ENCODE measurements at regions not wholly inside any gene's neighbourhood (a gene's known extent, or its start where the extent isn't known, plus 50 kb on each side); places are given as distances from the start of the nearest gene placed in this dataset.

- Histone ChIP-seq H3K36me3 (ENCODE audit: control insufficient read depth, insufficient read depth, low read length) (no peaks in the 10 kb centered on the region), H3K27me3 (ENCODE audit: control insufficient read depth, insufficient read depth, low read length) (no peaks in the 10 kb centered on the region), H3K4me3 (ENCODE audit: low read depth, low read length) (no peak overlapping the region)
- TF ChIP-seq, protein P1, sequence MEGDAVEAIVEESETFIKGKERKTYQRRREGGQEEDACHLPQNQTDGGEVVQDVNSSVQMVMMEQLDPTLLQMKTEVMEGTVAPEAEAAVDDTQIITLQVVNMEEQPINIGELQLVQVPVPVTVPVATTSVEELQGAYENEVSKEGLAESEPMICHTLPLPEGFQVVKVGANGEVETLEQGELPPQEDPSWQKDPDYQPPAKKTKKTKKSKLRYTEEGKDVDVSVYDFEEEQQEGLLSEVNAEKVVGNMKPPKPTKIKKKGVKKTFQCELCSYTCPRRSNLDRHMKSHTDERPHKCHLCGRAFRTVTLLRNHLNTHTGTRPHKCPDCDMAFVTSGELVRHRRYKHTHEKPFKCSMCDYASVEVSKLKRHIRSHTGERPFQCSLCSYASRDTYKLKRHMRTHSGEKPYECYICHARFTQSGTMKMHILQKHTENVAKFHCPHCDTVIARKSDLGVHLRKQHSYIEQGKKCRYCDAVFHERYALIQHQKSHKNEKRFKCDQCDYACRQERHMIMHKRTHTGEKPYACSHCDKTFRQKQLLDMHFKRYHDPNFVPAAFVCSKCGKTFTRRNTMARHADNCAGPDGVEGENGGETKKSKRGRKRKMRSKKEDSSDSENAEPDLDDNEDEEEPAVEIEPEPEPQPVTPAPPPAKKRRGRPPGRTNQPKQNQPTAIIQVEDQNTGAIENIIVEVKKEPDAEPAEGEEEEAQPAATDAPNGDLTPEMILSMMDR (IDR thresholded peaks at IDR 0.05; ENCODE audit: insufficient read depth, low read length, poor library complexity, severe bottlenecking), result no peak
- no peak for DNase-seq (ENCODE audit: low read depth)
Measured at GRCh38 chr13:108575430-108575829, 54.0 kb upstream of the MYO16 start.
